Neutrophil (primary cell): ENCODE measurements at regions not wholly inside any gene's neighbourhood (a gene's known extent, or its start where the extent isn't known, plus 50 kb on each side); places are given as distances from the start of the nearest gene placed in this dataset.

Experiments used
- H3K27ac ChIP-seq: fragments of 200-600 bp; sonication (generic); 2 replicates; pipeline ENCODE4 v1.5.1; 2016; ENCODE audit warnings: mild to moderate bottlenecking, moderate library complexity
- H3K27me3 ChIP-seq: fragments of 200-600 bp; sonication (generic); 2 replicates; pipeline ENCODE4 v1.6.0; 2016; ENCODE audit warnings: mild to moderate bottlenecking
- H3K36me3 ChIP-seq: fragments of 200-600 bp; sonication (generic); 2 replicates; pipeline ENCODE4 v1.5.1; 2017
- H3K4me1 ChIP-seq, 2 experiments: fragments of 200-600 bp in 1 of 2; sonication (generic) in 1 of 2; 1 replicate in 1 of 2; 2 replicates in 1 of 2; pipeline versions ENCODE4 v1.5.1 to v1.6.1; 2013 to 2016; ENCODE audit warnings: low read depth in 1 of 2, low read length in 1 of 2, mild to moderate bottlenecking in 1 of 2, moderate library complexity in 1 of 2; ENCODE audit not compliant: control insufficient read depth in 1 of 2, insufficient read depth in 1 of 2
- H3K4me3 ChIP-seq, 2 experiments: fragments of 200-600 bp in 1 of 2; sonication (generic) in 1 of 2; 1 replicate in 1 of 2; 2 replicates in 1 of 2; pipeline ENCODE4 v1.5.1; 2013 to 2016; ENCODE audit warnings: low read depth in 1 of 2, low read length in 1 of 2, mild to moderate bottlenecking in 1 of 2, moderate library complexity in 1 of 2
- H3K9me3 ChIP-seq: fragments of 200-600 bp; sonication (generic); 2 replicates; pipeline ENCODE4 v1.5.1; 2016
- CTCF ChIP-seq: fragments of 200-600 bp; sonication (generic); IDR thresholded peaks from 2 replicates; pipeline ENCODE4 v1.5.1; 2016; ENCODE audit warnings: antibody characterized with exemption

- Histone ChIP-seq H3K4me3 (no peak overlapping the region), H3K4me1 (peaks cover 6 to 9% of the 10 kb centered on the region in 2 experiments), H3K36me3 (no peaks in the 10 kb centered on the region), H3K9me3 (no peaks in the 10 kb centered on the region), H3K27ac (no peak overlapping the region), H3K27me3 (peaks cover 61% of the 10 kb centered on the region)
- TF ChIP-seq CTCF = no peak
These were observed 157.7 kb downstream of the CHIC2 start for GRCh38 chr4:53906606-53907190.

GRCh38 chr4:53905941-53906377, 158.4 kb downstream of the CHIC2 start:
- TF ChIP-seq CTCF = no peak
- Histone ChIP-seq H3K4me3 (no peak overlapping the region), H3K27me3 (peaks cover 61% of the 10 kb centered on the region), H3K36me3 (no peaks in the 10 kb centered on the region), H3K9me3 (no peaks in the 10 kb centered on the region), H3K27ac (no peak overlapping the region), H3K4me1 (peaks cover 6 to 9% of the 10 kb centered on the region in 2 experiments)

GRCh38 chr4:53905276-53905940, 159.0 kb downstream of the CHIC2 start:
- peaks cover 6 to 9% of the 10 kb centered on the region in 2 experiments for H3K4me1 ChIP-seq
- no peak overlapping the region for H3K27ac ChIP-seq
- peaks cover 61% of the 10 kb centered on the region for H3K27me3 ChIP-seq
- no peak overlapping the region for H3K4me3 ChIP-seq
- no peaks in the 10 kb centered on the region for H3K36me3 ChIP-seq
- no peak for TF ChIP-seq CTCF
- H3K9me3 ChIP-seq = no peaks in the 10 kb centered on the region

GRCh38 chr4:53902786-53903185, 161.6 kb downstream of the CHIC2 start:
- Histone ChIP-seq H3K36me3 (no peaks in the 10 kb centered on the region), H3K4me3 (no peak overlapping the region), H3K4me1 (no peaks in the 10 kb centered on the region), H3K27me3 (peaks cover 61% of the 10 kb centered on the region), H3K27ac (no peak overlapping the region), H3K9me3 (no peaks in the 10 kb centered on the region)
- no peak for TF ChIP-seq CTCF

GRCh38 chr4:53900271-53900649, 164.1 kb downstream of the CHIC2 start:
- H3K27me3 ChIP-seq = peaks cover 35% of the 10 kb centered on the region
- H3K9me3 ChIP-seq = no peaks in the 10 kb centered on the region
- no peaks in the 10 kb centered on the region for H3K4me1 ChIP-seq
- TF ChIP-seq CTCF = no peak
- no peak overlapping the region for H3K4me3 ChIP-seq
- no peak overlapping the region for H3K27ac ChIP-seq
- no peaks in the 10 kb centered on the region for H3K36me3 ChIP-seq
